IMR-90 (cell line): ENCODE measurements at regions not wholly inside any gene's neighbourhood (a gene's known extent, or its start where the extent isn't known, plus 50 kb on each side); places are given as distances from the start of the nearest gene placed in this dataset.

Experiments
- BHLHE40 ChIP-seq: fragments of 150-350 bp; IDR thresholded peaks from 2 replicates; pipeline ENCODE4 v1.6.1; 2016; ENCODE audit warnings: mild to moderate bottlenecking, low read depth, low read length
- CEBPB ChIP-seq: IDR thresholded peaks from 2 replicates; pipeline ENCODE4 v1.6.1; 2012; ENCODE audit warnings: low read depth, low read length, improper control_type of control experiment
- CTCF ChIP-seq: conservative IDR thresholded peaks from 2 replicates; pipeline ENCODE4 v1.5.1; 2012; ENCODE audit warnings: mild to moderate bottlenecking, low read depth, low read length, improper control_type of control experiment
- ELK1 ChIP-seq: fragments of 150-350 bp; IDR thresholded peaks from 2 replicates; pipeline ENCODE4 v1.6.1; 2016; ENCODE audit warnings: low read depth, mild to moderate bottlenecking, low read length, moderate library complexity, borderline replicate concordance
- MAFK ChIP-seq: IDR thresholded peaks from 2 replicates; pipeline ENCODE4 v1.6.1; 2012; ENCODE audit warnings: low read depth, low read length, improper control_type of control experiment
- MAZ ChIP-seq: IDR thresholded peaks from 2 replicates; pipeline ENCODE4 v1.6.1; 2012; ENCODE audit warnings: low read depth, mild to moderate bottlenecking, low read length, improper control_type of control experiment, moderate library complexity, borderline replicate concordance
- MXI1 ChIP-seq: IDR thresholded peaks from 2 replicates; pipeline ENCODE4 v1.6.1; 2012; ENCODE audit warnings: low read depth, mild to moderate bottlenecking, low read length, moderate library complexity, borderline replicate concordance
- POLR2A ChIP-seq: IDR thresholded peaks from 2 replicates; pipeline ENCODE4 v1.6.1; 2012; ENCODE audit warnings: mild to moderate bottlenecking, low read depth, low read length
- RAD21 ChIP-seq: IDR thresholded peaks from 2 replicates; pipeline ENCODE4 v1.6.1; 2012; ENCODE audit warnings: low read length, improper control_type of control experiment
- RFX5 ChIP-seq: IDR thresholded peaks from 2 replicates; pipeline ENCODE4 v1.8.0; 2012; ENCODE audit warnings: low read depth, mild to moderate bottlenecking, low read length, moderate library complexity
- TF ChIP-seq, protein P1 (sequence below): fragments of 150-350 bp; IDR thresholded peaks from 2 replicates; pipeline ENCODE4 v1.6.1; 2017; ENCODE audit warnings: mild to moderate bottlenecking, antibody characterized with exemption, low read length, low read depth

DNA sequence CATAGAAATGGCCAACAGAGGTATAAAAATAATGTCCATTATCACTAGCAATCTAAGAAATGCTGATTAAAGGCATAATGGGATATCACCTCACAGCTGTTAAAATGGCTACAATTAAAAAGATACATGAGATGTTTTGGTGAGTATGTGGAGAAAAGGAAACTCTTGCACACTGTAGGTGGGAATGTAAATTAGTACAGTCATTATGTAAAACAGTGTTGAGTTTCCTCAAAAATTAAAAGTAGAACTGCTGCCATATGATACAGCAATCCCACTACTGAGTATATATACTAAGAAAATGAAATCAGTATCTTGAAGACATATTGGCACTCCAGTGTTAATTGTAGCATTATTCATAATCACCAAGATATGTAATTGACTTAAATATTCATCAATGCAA is 982.2 kb upstream of the EPHA6 start:
- no peak for TF ChIP-seq CTCF
- TF ChIP-seq POLR2A = no peak
- TF ChIP-seq CEBPB = no peak
- no peak for TF ChIP-seq RAD21
- TF ChIP-seq MAZ = no peak
- TF ChIP-seq RFX5 = no peak
- TF ChIP-seq MXI1 = no peak
- TF ChIP-seq ELK1 = no peak
- TF ChIP-seq, protein P1, sequence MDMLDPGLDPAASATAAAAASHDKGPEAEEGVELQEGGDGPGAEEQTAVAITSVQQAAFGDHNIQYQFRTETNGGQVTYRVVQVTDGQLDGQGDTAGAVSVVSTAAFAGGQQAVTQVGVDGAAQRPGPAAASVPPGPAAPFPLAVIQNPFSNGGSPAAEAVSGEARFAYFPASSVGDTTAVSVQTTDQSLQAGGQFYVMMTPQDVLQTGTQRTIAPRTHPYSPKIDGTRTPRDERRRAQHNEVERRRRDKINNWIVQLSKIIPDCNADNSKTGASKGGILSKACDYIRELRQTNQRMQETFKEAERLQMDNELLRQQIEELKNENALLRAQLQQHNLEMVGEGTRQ = no peak
- 0 out of 2 replicates have a peak, but pooled peaks have one; percentile 10 for TF ChIP-seq MAFK
- no peak for TF ChIP-seq BHLHE40
